HuH-7.5 (cell line): ENCODE measurements at regions not wholly inside any gene's neighbourhood (a gene's known extent, or its start where the extent isn't known, plus 50 kb on each side); places are given as distances from the start of the nearest gene placed in this dataset.
"Not testable (repeated sequence)": the region's sequence is repeated elsewhere in the genome, so short reads cannot be mapped to it uniquely, and the experiment has no call there.

ENCODE experiments used
- DNase-seq: peaks from one replicate; pipeline ENCODE4 v3.0.0; 2011; ENCODE audit warnings: low spot score

DNA sequence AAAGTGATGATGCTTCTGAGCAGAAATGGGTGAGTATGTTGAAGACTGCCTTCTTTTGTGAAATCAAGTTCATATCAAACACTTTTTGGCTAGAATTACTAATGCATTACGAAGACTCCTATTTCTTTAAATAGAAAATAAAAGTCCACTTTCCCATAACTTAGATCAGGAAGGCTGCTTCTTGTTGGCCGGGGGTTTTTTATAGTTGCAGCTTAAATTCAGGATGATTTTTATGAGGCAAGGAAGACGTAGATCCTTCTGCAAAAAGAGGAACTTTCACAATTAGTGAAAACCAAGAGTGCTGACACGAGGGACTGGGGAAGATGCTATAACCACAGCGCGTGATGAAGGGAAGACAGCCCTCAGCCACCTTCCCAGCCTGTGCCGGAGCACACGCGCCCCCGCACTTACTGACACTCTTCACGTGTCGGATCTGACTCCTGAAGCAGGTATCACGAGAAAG lies 206.1 kb upstream of the PRDM1 start:
- DNase-seq: no peak

DNA sequence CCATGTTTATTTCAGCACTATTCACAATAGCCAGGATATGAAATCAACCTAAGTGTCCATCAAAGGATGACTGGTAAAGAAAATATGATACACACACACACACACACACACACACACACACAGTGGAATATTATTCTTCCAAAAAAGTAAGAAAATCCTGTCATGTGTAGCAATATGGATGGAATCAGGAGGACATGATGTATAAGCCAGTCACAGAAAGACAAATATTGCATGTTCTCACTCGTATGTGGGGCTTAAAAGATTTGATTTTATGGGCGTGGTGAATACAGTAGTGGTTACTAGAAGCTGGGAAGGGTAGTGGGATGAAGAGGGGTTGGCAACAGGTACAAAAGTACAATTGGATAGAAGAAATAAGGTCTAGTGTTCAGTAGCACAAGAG lies 207.0 kb upstream of the PRDM1 start:
- DNase-seq: no peak

DNA sequence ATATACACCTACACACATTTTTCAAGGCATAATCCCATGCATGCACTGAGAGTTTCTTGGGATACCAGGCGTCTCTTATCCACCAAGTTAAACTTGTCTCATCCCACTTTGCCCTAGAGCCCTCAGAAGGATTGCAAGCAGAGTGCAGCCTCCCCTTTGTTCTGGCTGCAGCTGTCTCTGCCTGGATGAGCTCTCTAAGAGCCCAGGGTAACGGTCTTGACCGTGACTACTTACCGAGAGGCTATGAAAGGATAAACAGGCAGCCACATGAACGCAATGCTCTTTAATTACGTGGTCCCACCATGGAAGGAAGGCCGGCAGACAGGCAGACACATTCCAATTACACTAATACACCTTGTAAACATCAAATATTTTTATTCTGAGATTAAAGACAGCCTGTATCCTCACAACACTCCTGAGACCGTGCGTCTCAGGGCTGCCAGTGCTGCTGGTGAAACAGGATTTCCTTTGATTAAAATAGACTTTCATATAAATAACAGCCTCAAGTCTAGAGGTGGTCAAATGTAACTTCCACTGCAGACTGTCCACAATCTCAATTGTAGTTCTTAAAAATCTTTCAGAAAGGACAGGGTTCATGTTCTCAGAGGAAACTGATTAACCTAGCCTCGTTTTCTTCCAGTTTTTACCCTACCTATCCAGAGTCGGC lies 210.0 kb upstream of the PRDM1 start:
- DNase-seq: no peak

DNA sequence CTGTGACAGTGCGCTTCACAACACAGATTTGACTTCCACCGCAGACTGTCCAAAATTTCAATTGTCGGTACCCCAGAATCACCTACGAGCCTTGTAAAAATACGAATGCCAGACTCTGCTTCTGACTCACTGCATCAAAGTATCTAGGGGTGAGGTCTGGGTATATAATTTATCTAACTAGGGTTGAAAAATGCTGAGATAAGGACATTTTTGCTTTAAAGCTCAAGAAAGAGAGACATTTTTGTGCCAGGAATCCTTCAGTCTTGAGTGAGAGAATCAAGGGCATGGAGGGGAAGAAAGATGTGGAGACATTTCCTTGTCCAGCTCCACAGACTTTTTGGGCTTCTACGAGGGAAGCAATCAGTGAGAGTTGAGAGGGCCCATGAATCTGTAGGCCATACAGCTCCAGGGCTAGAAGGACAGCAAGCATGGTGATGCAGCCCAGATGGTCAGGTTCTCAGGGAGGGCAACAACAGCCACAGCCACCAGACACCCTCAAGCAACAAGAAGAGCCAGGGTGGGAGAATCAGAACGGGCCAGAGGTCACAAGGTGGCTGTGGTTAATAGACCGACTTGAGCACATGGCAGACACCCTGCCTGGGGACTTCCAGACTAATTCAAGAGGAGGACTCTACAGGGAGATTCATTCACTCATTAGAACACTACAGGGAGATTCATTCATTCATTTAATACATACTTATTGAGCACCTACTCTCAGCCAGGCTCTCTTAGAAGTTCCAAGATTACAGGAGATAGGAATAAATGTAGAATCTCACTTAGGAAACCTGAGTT lies 211.1 kb upstream of the PRDM1 start:
- no peak for DNase-seq

DNA sequence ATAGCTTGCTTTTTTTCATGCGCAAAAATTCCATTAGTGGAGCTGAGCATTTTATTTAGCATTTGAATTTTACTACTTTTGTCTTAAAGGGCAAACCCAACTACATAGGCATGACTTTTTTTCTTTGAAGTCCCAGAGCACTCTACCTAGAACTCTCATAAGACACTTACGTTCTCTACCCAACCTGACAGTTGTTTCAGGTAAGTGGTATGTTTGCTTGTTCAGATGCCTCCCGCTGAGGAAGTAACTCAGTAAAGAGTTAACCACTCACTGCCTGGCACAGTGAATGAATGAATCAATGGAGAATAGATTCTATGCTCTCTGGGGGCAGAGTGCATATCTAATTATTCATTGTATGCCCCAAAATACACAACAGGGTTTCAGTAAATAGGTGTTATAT lies 212.3 kb upstream of the PRDM1 start:
- DNase-seq: no peak

DNA sequence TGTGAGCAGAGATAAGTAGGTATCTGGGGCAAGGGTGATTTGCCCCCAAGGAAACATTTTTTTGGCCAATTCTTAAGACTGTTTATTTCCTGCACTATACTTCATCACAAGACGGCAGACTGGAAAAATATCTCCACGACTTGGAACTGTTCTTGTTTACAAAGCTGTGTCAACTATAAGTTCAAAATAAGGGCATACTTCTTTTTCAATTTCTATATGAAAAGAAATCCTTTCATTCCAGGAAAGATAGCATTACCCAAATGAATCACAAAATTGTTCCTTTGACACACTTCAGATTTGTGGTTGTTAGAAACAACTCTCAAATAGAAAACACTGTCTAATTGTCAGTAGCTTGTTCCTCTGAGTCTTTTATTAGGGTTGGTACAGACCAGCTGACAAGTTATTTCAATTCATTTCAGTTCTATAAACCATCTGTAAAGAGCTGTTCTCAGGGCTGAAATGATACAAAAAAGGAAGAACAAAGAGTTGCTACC lies 212.9 kb upstream of the PRDM1 start:
- no peak for DNase-seq

DNA sequence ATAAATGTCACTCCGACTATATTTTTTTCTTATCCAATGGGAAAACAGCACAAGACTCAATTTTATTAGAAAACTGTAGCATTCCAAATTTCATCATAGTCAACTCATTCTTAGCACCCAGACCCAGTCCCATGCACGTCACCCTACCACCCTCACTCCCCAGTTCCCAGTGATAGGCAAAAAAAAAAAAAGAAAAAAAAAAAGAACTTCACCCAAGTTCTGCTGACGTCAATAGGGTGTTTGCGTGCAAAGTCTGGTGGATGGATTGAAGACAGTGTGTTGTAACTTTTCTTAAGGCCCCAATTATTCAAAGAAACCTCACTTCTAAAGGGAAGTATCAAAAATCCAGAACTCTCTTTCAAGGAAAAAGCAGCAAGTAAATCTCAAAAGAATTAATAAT lies 213.9 kb upstream of the PRDM1 start:
- no peak for DNase-seq

DNA sequence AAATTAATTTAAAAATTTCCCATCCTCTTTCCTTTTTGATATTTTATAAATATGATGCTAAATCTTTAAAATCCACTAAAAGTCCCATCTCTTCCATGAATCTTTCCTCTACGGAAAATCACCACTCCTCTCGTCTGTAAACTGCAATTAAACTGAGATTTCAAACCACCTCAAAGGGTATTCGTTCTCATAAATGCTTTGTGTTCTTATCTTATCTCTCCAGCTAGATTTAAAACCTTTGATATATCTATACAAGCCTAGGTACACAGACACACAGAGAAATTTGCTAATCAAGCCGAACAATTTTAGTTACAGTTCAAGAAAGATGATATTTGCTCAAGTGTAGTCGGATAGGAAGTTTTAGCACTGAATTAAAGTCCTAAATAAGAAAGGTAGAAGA lies 214.6 kb upstream of the PRDM1 start:
- DNase-seq: no peak

DNA sequence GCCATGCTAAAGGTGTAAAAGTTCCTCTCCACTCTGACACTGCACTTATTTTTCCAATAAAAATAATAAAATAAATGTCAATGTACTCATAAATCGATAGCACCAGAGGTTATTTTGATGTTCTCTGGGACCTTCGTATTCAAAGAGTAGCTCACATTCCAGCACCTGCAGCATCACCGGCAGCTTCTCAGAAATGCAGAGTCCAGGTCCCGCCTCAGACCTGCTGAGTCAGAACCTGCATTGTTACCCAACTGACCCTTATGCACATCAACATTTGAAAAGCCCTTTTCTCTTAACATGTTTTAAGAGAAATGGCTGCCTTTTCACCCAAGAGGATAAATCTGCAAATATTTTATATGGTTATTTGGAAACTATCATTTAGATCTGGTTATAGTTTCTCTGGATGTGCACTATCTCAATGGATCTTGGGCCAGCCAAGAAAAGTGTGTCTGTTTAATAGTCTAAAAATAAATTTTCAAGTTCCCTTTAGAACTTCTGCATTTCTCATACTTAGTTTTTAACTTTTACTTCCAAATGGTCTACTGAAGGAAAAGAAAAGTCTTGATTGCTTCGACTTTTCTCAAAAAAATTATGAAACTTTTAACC lies 216.2 kb upstream of the PRDM1 start:
- no peak for DNase-seq

DNA sequence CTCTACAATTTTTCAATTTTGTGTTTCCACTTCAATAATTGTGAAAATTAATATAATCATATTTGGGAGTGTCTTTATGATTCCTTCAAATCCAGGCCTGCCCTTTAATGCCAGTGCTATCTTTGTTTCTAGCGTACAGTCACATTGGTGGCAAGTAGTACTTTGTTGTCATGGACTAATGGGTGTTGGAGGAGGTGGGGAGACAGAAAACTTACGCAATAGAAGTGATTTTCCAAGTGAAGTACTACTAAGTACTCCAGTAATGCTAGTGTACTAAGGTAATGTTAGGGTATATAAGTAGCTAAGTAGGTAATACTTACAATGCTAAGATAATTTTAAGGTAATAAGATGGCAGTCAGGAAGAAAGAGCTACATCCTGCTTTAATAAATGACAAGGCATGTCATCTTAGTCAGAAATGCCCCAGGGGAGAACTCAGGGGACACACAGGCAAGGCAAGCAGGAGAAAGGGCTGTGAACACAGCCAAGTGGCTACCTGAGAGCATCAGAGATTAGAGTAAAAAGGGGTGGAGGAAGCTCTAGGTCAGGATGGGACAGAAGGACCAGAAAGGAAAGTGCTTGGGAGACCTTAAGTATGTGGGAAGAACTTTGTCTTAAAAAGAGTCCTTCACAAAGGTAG lies 217.2 kb upstream of the PRDM1 start:
- no peak for DNase-seq

DNA sequence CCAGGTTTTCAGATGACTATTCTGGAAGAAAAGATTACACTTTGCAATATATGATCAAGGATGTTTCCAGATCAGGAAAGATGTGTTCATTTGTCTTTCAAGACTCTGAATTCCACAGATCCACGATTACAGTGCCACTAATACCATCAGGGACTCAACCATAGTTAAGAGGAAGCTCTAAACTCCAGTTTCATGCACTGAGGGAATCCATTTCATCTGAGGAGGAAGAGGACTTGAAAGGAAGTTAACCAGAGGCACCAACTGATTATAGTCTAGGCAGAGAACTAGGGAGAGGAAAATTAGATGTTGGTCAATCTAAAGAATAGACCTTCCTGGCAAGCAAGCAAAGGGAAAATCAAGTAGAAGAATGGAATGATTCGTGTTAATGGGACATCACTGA lies 218.3 kb upstream of the PRDM1 start:
- no peak for DNase-seq

DNA sequence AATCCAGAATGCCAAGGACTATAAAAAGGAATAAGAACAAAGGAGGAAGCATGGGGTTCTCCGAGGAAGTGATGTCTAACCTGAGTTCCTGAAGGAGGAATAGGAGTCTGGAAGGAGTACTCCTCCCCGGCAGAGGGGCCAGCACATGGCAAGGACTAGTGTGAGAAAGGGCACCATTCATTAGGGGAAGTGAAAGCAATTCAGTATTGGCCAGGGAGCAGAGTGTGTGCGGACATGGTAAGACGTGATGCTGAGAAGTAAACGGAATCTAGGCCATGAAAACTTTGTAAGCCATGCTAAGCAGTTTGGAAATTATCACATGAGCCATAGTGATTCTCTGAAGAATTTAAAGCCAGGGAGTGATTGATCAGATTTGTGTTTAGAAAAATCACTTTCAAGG lies 218.9 kb upstream of the PRDM1 start:
- DNase-seq: no peak

DNA sequence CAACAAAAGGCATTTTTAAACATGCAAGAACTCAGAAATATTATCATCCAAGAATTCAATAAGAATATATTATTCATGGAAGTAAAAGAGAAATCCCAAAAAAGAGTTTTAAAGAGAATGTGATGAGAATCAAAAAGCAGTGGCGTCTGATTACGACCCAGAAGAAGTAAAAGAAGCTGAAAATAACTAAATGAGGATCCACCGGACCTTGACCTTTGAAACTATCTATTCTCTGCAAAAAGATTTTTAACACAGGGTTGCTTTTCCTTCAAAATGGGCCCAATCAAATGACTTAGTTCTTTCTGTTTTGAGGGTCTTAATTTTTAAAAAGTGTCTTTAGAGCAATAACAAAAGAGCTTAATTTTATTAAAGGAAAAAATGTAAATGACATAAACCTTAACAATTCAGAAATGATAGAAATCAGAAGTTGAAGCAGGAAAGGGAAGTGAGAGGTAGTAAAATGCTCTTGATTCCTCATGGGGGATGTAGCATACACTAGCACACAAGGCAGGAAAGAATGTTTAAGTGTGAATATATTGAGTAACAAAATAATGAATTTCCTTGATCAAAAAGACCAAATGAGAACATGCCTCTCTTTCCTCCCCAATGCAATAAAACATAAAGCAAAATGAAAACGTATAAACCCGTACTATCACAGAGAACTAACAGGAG lies 223.1 kb upstream of the PRDM1 start:
- no peak for DNase-seq

DNA sequence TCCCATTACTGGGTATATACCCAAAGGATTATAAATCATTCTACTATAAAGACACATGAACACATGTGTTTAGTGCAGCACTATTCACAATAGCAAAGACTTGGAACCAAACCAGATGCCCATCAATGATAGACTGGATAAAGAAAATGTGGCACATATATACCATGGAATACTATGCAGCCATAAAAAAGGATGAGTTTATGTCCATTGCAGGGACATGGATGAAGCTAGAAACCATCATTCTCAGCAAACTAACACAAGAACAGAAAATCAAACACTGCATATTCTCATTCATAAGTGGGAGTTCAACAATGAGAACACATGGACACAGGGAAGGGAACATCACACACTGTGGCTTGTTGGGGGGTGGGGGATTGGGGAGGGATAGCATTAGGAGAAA lies 225.2 kb upstream of the PRDM1 start:
- not testable (repeated sequence) for DNase-seq

DNA sequence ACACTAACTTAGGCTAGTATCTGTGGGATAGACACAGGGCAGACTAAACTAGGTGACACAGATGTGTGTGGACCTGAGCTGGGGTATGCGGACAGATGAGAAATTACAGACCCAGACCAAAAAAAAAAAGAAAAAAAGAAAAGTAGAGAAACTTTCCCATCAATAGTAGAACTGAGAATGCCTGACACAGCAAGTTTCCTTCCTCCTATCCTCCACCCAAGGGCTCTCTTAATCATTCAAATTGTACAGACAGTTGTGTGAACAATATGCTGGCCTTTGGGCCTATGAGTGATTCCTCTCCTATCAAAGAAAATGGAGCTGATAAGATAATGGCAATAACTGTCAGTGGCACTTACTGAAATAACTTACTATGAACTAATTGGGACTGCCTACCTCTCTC lies 226.7 kb upstream of the PRDM1 start:
- no peak for DNase-seq

DNA sequence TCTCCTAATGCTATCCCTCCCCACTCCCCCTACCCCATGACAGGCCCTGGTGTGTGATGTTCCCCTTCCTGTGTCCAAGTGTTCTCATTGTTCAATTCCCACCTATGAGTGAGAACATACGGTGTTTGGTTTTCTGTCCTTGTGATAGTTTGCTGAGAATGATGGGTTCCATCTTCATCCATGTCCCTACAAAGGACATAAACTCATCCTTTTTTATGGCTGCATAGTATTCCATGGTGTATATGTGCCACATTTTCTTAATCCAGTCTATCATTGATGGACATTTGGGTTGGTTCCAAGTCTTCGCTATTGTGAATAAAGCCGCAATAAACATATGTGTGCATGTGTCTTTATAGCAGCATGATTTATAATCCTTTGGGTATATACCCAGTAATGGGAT lies 227.5 kb upstream of the PRDM1 start:
- not testable (repeated sequence) for DNase-seq

DNA sequence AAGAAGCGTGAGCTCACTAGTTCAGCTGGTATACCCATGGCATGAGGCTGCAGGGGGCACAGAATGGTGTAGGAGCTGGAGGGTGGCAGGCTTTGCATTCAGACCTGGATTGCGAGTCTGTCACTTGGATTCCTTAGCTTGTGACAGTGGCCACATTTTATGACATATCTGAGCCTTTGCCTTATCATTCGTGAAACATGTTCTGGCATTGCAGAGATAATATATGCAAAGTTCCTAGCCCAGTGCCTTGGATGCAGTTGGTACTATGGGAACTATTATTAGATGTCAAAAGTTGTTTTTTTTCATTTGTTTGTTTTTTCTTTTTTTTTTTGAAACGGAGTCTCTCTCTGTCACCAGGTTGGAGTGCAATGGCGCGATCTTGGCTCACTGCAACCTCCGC lies 230.7 kb upstream of the PRDM1 start:
- DNase-seq: no peak

DNA sequence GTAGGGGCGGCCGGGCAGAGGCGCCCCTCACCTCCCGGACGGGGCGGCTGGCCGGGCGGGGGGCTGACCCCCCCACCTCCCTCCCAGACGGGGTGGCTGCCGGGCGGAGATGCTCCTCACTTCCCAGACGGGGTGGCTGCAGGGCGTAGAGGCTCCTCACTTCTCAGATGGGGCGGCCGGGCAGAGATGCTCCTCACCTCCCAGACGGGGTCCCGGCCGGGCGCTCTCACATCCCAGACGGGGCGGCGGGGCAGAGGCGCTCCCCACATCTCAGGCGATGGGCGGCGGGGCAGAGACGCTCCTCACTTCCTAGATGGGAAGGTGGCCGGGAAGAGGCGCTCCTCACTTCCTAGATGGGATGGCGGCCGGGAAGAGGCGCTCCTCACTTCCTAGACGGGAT lies 232.2 kb upstream of the PRDM1 start:
- not testable (repeated sequence) for DNase-seq

DNA sequence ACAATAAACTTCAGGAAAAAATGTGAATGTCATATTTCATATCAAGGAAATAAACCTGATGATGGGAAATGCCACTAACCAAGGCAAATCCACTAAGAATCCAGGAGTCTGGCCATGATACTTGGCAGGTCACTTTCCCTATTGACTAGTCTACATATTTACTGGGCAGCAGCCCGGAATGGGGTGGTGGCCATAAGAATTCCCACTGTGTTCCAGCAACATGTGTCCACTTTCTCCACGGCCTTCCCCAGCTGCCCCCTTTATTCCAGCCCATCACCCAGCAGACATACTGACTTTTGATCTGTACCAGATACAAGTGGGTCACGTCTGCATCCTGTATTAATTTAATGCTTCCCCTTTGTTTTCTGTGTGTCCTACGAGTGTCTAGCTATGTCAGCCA lies 234.5 kb upstream of the PRDM1 start:
- DNase-seq: no peak

DNA sequence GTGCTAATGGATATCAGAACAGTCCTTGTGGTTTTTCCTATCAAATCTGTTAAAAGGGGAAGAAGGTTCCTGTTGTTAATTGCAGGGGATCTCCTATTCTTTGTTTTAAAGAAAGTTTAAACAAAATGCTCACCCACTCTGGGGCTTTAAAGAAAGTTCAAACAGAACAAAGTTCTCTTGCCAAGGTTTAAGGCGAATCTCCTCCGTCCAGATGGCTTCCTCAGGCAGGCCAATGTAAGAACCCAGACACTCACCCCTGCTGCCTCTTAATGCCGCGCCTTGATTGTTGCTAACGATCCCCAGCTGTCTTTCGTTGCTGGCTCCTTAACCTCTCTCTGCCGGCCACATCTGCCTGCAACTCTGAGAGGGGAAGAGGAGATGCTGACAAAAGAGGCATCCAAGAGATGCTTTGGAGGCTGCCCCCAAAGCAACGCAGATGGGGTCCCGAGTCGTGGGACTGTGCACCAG lies 235.0 kb upstream of the PRDM1 start:
- no peak for DNase-seq

DNA sequence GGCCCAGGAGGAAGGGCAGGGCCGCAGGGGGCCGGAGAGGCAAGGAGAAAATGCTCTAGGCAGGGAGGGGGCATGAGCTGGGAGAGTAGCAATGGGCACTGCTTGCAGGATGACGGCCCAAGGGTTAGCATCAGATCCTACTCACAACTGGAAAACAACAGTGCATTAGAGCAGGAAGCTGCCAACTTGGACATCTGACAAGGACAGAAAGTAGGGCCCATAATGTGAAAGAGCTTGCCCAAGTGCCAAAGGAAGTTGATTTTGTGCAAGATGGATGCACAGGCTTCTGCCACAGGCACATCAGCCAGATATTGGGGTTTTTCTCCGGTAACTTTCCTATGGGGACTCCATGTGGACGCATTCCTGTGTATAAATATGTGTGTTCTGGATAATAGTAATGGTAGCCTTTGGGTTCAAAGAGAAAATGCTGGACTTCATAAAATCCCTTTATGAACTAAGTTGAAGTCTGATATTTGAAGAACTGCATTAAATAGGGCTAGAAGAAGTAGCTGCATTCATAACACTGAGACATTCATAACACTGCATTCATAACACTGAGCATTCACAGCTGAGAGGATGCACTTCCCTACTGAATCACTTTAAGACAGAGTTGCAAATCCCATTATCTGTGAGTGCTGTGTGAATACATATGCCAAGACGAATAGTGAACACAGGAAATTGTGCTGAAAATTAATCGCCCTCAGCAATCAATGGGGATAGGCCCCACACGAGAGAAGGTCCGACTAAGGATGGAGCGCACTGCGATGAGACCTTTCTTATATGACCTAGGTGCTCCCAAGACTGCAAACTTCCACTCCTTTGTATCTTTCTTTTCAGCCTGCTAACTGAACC lies 235.6 kb upstream of the PRDM1 start:
- DNase-seq: no peak
